HG02970 (cell line): ENCODE measurements at regions not wholly inside any gene's neighbourhood (a gene's known extent, or its start where the extent isn't known, plus 50 kb on each side); places are given as distances from the start of the nearest gene placed in this dataset.

Experiments used
- ATAC-seq: cut with Tn5 transposase; IDR thresholded peaks from one replicate; pipeline ENCODE4 v1.9.1; 2021; ENCODE audit warnings: mild to moderate bottlenecking, moderate library complexity, moderate number of reproducible peaks; ENCODE audit not compliant: unreplicated experiment, low FRiP score

DNA sequence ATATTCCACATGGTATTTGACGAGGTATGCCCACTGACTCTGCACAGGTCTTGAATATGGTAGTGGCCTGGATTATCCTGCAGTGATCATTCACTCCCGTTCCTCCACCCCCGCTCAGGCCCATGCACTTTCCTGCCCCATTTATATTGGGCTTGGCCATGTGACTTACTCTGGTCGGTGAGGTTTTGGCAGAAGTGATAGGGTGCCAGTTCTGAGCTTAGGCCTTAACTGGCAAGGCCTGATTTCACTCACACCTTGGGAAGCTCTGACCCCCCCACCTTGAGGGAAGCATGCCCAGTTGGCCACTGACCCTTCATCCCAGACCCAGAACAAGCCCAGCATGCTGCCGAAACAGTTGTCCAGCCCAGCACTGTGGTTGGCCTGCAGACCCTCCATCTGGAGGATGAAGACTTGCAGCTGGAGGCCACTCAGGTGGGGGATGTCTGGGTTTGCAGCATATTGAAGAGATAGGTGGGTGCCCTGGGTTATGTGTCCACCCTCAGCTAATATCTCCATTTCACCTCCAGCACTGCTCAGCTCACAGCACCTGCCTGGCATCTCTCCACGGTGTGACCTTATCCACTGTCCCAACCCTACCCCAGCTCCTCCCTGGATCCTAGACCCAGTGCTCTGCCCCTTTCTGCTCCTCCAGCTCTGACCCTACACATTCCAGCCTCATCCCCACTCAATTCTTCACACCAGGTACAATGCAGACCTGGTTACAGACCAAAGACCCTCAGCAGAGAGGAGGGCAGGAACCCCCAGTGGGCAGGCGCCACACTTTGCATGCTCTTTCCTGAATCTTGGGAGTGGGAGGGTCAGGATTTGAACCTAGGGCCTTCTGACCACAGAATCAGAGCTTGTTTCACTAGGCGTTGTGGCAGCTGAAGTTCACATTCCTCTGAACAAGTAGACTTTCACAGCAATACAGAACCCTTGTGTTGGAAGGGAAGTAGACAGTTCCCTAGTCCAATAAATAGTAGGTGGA is 138.1 kb upstream of the CHST15 start:
- no peak for ATAC-seq

DNA sequence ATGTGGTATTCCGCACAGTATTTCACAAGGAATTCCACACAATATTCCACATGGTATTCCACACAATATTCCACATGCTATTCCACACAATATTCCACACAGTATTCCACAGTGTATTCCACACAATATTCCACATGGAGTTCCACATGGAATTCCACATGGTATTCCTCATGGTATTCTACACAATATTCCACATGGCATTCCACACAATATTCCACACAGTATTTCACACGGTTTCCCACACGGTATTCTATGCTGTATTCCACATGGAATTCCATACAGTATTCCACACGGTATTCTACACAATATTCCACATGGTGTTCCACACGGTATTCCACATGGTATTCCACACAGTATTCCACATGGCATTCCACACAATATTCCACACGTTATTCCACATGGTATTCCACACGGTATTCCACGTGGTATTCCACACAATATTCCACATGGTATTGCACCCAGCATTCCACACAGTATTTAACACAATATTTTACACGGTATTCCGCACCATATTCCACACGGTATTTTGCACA is 137.3 kb upstream of the CHST15 start:
- ATAC-seq: no peak

DNA sequence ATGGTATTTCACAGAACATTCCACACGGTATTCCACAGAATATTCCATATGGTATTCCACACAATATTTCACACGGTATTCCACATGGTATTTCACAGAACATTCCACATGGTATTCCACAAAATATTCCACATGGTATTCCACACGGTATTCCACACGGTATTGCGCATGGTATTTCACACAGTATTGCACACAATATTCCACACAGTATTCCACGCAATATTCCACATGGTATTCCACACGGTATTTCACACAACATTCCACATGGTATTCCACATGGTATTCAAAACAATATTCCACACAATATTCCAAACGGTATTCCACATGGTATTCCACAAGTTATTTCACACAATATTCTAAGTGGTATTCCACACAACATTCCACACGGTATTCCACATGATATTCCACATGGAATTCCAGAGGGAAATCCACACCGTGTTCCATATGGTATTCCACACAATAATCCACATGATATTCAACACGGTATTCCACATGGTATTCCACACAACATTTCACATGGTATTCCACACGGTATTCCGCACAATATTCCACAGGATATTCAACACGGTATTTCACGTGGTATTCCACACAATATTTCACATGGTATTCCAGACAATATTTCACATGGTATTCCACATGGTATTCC is 136.7 kb upstream of the CHST15 start:
- ATAC-seq: no peak

DNA sequence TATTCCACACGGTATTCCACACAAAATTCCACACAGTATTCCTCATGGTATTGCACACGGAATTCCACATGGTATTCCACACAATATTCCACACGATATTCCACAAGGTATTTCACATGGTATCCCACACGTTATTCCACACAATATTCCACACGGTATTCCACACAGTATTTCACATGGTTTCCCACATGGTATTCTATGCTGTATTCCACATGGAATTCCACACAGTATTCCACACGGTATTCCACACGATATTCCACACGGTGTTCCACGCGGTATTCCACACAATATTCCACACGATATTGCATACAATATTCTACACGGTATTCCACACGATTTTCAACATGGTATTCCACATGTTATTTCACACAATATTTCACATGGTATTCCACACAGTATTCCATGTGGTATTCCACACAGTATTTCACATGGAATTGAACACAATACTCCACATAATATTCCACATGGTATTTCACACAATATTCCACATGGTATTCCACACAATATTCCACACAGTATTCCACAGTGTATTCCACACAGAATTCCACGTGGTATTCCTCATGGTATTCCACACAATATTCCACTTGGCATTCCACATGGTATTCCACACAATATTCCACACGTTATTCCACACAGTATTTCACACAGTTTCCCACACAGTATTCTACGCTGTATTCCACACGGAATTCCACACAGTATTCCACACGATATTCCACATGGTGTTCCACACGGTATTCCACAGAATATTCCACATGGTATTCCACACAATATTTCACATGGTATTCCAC is 136.0 kb upstream of the CHST15 start:
- ATAC-seq: no peak

DNA sequence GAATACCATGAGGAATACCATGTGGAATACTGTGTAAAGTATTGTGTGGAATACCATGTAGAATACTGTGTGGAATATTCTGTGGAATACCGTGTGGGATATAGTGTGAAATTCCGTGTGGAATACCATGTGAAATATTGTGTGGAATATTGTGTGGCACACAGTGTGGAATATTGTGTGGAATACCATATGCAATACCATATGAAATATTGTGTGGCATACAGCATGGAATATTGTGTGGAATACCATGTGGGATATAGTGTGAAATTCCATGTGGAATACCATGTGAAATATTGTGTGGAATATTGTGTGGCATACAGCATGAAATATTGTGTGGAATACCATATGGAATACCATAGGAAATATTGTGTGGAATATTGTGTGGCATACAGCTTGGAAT is 135.1 kb upstream of the CHST15 start:
- ATAC-seq: no peak

DNA sequence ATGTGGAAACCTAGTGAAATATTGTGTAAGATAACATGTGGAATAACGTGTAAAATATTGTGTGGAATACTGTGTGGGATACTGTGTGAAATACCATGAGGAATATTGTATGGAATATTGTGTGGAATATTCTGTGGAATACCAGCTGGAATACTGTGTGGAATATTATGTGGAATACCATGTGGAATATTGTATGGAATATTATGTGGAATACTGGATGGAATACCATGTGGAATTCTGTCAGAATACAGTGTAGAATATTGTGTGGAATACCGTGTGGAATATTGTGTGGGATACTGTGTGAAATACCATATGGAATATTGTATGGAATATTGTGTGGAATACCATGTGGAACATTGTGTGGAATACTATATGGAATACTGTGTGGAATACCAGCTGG is 134.6 kb upstream of the CHST15 start:
- ATAC-seq: no peak

DNA sequence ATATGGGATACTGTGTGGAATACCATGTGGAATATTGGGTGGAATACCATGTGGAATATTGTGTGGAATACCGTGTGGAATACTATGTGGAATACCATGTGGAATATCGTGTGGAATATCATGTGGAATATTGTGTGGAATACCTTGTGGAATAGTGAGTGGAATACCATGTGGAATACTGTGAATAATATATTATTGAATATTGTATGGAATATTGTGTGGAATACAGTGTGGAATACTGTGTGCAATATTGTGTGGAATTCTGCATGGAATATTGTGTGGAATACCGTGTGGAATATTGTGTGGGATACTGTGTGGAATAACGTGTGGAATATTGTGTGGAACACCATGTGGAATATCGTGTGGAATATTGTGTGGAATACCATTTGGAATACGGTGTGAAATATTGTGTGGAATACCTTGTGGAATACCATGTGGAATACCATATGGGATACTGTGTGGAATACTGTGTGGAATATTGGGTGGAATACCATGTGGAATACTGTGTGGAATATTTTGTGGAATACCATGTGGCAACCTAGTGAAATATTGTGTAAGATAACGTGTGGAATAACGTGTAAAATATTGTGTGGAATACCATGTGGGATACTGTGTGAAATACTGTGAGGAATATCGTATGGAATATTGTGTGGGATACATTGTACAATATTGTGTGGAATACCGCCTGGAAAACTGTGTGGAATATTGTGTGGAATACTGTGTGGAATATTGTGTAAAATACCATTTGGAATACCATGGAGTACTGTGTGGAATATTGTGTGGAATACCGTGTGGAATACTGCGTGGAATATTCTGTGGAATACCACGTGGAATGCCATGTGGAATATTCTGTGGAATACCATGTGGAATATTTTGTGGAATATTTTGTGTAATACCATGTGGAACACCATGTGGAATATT is 133.9 kb upstream of the CHST15 start:
- ATAC-seq: no peak

DNA sequence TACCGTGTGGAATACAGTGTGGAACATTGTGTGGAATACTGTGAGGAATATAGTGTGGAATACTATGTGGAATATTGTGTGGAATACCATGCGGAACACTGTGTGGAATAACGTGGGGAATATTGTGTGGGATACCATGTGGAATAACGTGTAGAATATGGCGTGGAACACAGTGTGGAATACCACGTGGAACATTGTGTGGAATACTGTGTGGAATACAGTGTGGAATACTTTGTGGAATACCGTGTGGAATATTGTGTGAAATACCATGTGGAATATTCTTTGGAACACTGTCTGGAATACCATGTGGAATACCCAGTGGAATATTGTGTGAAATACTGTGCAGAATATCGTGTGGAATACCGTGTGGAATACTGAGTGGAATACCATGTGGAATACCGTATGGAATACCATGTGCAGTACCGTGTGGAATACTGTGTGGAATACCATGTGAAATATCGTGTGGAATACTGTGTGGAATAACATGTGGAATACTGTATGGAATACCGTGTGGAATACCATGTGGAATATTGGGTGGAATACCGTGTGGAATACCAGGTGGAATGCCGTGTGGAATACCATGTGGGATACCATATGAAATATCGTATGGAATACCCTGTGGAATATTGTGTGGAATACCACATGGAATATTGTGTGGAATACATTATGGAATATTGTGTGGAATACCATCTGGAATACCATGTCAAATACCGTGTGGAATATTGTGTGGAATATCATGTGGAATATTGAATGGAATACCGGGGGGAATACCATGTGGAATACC is 133.1 kb upstream of the CHST15 start:
- no peak for ATAC-seq

DNA sequence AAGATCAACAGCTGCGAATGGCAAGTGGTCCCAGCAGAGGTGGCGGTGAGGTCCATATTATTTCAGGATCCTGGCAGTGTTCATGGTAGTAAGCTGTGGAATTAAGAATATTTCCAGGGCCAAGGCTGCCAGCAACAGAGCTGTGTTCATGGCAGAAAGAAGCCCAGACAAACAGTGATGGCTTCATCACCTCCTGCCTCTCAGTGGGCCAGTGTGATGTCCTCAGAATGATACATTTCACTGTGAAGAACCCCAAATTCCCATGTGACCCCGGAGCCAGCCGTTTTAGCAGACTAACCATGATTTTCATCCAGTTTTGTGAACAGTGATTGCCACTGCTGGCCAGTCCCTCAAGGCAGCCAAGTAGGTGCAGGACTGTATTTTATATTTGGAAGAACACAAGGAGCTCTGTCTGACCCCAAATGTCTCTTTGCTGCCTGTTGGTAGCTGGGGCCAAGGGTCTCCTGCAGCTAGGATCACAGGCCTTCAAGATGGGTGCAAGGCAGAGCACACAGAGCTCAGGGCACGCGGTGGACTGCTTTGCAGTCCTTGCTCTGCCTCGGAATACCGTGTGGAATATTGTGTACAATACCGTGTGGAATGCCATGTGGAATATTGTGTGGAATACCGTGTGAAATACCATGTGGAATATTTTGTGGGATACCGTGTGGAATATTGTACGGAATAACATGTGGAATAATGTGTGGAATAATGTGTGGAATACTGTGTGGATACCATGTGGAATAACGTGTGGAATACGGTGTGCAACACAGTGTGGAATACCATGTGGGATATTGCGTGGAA is 132.3 kb upstream of the CHST15 start:
- ATAC-seq: no peak

DNA sequence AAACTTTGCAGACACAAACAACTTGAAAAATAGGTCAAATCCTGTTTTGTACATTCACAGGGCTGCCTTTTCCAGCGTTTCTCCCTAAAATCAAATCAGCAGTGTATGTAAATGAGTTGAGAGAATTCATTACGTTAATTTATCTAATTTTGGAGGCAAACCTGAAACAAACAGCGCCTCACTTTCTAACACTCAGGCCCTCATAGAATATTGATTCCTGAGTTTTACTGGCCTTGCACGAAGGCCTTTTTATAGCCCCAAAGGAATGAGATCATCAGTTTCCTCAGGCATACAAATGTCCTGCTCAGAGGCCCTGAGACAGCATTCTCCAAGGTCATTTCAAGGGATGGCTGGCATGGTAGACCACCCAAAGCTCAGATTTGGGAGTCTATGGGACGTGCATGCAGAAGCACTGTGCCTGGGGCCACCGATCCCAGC is 131.7 kb upstream of the CHST15 start:
- ATAC-seq: no peak

DNA sequence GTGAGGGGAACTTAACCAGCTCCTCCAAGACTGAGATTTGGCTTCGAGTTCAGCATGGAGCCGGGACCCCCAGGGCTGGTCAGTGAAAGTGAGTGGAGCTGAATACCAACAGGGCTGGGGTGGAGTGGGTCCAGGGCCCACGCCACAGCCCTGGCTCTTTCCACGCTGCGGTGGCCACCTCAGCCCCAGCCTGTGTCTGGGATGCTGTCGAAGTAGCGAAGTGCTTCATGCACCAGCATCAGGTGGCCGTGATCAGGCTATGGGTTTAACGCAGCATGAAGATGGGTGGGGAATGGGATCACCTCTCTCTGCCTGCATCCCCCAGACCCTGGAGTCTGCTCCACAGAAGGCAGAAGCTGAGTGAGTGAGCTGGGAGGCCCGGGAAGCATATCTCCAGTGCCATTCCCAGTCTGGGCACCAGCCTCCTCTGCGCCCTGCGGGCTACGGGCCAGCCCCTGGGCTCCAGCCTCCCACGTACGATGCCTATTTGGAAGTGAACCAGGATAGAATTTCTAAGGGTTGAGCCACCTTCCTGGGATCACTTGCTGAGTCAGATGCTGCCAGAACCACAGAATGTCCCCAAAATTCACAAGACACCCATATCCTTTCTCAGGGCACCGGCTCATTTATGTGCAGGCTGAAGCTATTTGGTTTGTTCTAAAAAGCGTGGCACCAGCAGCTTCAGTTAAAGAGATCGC is 131.1 kb upstream of the CHST15 start:
- no peak for ATAC-seq

DNA sequence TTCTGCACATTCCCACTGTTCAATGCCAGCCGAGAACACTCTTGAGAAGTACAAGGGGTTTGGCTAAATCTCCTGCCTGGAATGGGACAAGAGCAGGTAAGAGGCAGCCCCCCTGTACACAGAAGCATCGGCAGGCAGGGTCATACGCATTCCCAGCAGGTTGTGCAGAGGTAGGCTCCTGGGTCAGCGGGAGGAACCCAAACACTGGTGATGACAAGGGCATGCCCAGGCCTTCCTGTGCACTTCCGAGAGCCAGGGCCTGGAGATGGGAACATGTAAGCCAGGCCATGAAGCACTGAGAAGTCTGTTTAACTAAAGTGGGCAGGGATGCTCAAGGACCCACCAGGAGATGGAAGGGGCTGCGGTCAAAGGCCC is 130.3 kb upstream of the CHST15 start:
- ATAC-seq: no peak

DNA sequence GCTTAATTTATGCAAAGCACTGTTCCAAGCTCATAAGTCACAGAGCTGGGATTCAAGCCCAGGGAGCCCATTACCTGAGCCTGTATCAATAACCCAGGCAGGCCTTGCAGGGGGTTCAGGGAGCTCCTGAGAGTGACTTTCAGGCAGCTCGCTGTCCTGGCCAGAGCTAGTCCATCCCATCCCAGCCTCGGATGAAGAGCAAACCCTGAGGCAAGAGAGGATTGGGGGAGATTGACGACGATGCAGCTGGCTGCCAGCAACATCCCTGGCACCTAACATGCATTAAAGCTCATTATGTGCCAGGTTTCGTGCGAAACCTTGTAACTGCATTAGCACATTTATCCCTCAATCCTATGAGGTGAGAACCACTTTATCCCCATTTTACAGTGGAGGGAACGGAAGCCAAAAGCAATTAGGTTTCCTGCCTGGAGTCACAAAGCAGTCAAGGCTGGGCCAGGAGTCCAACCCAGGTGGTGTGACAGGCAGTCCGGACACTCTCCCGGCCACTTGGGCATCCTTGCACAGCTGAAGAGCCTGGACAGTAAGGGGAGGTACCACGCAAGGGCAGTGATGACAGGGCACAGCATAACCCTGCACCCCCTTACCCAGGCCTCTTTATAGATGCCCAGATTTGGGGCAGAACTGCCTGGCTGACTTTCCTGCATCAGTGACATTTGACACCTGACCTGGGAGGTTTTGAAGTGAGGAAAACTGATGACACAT is 129.8 kb upstream of the CHST15 start:
- no peak for ATAC-seq

DNA sequence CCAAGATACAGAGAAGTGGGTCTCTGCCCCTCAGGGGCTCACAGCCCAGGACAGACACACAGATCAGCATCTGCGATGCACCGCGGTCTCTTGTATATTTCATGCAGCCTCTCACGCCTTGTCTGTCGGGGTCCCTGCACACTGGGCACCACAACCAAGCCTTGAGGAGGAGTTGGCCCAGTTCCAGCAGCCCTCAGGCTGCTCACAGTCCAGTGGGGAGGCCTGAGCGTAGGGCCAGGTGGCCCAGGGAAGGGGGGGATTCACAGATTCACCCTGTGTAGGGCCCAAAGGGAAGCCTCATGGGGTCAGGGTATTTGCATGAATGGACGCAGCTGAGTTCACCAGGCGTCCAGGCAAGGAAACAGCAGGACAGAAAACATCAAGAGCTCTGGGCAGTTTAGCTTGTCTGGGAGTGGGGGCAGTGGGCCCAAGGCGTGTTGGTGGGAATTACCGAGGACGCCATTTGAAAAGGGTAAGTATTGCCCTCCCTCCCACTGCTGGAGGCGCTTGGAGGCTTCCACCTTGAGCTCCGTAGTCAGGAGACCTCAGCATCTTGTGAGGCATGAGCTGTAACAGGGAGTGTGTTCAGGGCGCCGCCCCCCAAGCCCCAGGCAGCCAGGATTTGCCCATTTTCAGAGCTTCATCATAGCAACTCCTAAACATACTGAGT is 129.1 kb upstream of the CHST15 start:
- ATAC-seq: no peak

DNA sequence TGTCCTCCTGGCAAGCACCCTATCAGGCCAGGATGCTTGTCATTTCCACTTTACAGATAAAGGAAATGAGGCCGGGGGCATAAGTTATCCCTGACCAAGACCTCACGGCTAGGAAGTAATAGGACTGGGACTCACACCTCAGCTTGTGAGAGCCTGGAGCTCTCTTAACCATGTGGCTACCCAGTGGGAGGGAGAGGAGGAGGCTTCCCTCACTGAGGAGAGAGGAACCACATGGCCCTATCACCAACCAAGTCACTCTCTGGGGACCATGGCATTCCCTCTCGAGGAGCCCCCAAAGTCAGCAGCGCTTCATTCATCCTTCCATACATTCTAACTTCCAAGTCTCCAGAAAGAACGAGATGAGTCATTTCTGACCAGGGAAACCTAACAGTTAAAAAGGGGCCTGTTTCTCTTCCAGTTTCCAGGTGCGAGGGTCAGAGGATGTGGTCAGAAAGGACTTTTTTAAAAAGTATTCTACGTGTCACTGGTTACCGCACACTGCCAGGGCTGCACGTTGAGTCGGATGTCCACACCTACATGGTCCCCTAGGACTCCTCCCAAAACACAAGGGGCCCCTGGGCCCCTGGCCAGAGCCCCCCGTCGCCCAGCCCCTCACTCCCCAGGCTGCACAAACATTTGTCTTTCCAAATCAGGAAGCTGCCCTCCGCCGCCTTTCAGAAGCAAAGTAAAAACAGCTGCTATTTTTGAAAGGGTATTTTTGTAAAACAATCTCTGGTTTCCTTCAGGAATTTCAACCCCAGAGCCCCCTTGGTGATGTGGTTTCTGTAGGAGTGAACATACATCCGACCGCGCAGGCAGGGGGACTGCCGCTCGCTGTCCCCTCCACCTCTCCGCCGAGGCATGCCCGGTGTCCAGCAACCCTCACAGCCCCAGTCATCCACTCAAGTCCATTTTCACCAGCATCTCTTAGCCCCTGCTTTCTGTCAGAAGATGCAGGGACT is 128.2 kb upstream of the CHST15 start:
- ATAC-seq: no peak
